Effector memory CD4-positive, alpha-beta T cell (primary cell): ENCODE measurements at regions not wholly inside any gene's neighbourhood (a gene's known extent, or its start where the extent isn't known, plus 50 kb on each side); places are given as distances from the start of the nearest gene placed in this dataset.

Source experiments
- DNase-seq, 3 donors: peaks; one replicate each; pipeline ENCODE4 v3.0.0-alpha.2; 2020
- H3K27ac ChIP-seq: 2 replicates; pipeline ENCODE4 v1.7.0; 2013; ENCODE audit warnings: mild to moderate bottlenecking, low read length, moderate library complexity; ENCODE audit not compliant: insufficient read depth, poor library complexity, severe bottlenecking
- H3K27me3 ChIP-seq: replicated peaks from 2 replicates; pipeline ENCODE4 v1.7.0; 2013; ENCODE audit warnings: mild to moderate bottlenecking, low read length; ENCODE audit not compliant: insufficient read depth, control insufficient read depth, poor library complexity, severe bottlenecking
- H3K36me3 ChIP-seq: 2 replicates; pipeline ENCODE4 v1.7.0; 2013; ENCODE audit warnings: mild to moderate bottlenecking, low read length, moderate library complexity; ENCODE audit not compliant: control insufficient read depth, insufficient read depth
- H3K4me1 ChIP-seq: 2 replicates; pipeline ENCODE4 v1.7.0; 2013; ENCODE audit warnings: low read length, mild to moderate bottlenecking; ENCODE audit not compliant: control insufficient read depth, insufficient read depth, poor library complexity, severe bottlenecking
- H3K4me3 ChIP-seq: 2 replicates; pipeline ENCODE4 v1.7.0; 2013; ENCODE audit warnings: low read length, low read depth, mild to moderate bottlenecking; ENCODE audit not compliant: insufficient read depth, poor library complexity, severe bottlenecking
- H3K9me3 ChIP-seq: 2 replicates; pipeline ENCODE4 v1.7.0; 2013; ENCODE audit warnings: mild to moderate bottlenecking, low read length, moderate library complexity; ENCODE audit not compliant: control insufficient read depth

- no peak for DNase-seq
These were observed 168.7 kb upstream of the FN1 start for GRCh38 chr2:215604606-215605005.

DNA sequence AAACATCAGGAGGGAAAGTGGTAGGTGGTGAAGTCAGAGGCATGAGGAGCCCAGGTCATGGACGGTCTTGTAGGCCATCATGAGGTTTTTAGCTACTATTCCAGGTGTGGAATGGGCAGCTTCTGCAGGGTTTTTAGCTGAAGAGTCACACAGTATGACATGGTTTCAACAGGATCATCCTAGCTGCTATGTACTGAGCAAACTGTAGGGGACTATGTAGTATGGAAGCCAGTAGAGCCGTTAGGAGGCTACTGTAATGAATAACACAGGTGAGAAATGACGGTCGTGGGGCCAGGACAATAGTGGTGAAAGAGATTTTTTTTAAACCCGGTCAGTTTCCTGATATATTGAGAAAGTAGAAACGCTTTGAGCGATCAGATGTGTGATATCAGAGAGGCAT is 167.6 kb upstream of the FN1 start:
- H3K36me3 ChIP-seq, result no peaks in the 10 kb centered on the region
- DNase-seq, result no peak
- no peaks in the 10 kb centered on the region for H3K27me3 ChIP-seq
- no peak overlapping the region for H3K27ac ChIP-seq
- H3K4me1 ChIP-seq, result no peaks in the 10 kb centered on the region
- no peaks in the 10 kb centered on the region for H3K9me3 ChIP-seq
- H3K4me3 ChIP-seq, result no peak overlapping the region

More at GRCh38 chr2:215604606-215605005, 168.7 kb upstream of the FN1 start:
- H3K36me3 ChIP-seq, result no peaks in the 10 kb centered on the region
- no peak overlapping the region for H3K4me3 ChIP-seq
- H3K9me3 ChIP-seq, result no peaks in the 10 kb centered on the region
- no peak overlapping the region for H3K27ac ChIP-seq
- no peaks in the 10 kb centered on the region for H3K4me1 ChIP-seq
- no peaks in the 10 kb centered on the region for H3K27me3 ChIP-seq

DNA sequence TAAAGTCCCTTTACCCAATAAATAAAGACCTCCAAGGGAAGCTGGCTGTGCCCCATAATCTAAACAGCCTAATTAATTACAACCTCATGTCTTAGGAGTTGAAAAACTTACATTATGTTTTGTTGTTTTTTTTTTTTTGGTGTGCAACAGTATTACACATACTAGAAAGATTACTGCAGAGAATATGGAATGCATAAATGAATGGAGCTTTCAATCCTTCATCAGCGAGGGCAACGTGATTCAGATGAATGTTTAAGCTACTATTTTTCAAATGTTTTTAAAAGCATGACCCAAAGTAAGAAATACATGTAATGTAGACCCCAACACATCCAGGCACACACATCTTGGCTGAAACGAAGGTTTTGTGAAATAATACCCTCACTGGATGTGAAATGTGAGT is 167.1 kb upstream of the FN1 start:
- DNase-seq, result no peak
- H3K27me3 ChIP-seq, result no peaks in the 10 kb centered on the region
- no peaks in the 10 kb centered on the region for H3K36me3 ChIP-seq
- H3K27ac ChIP-seq, result no peak overlapping the region
- no peaks in the 10 kb centered on the region for H3K9me3 ChIP-seq
- no peaks in the 10 kb centered on the region for H3K4me1 ChIP-seq
- no peak overlapping the region for H3K4me3 ChIP-seq

- H3K4me3 ChIP-seq, result no peak overlapping the region
- no peaks in the 10 kb centered on the region for H3K9me3 ChIP-seq
- H3K4me1 ChIP-seq, result no peaks in the 10 kb centered on the region
- no peak for DNase-seq
- H3K27me3 ChIP-seq, result no peaks in the 10 kb centered on the region
- H3K36me3 ChIP-seq, result no peaks in the 10 kb centered on the region
- H3K27ac ChIP-seq, result no peak overlapping the region
These were observed 166.3 kb upstream of the FN1 start for GRCh38 chr2:215601990-215602721.

GRCh38 chr2:215601526-215601925 is 165.7 kb upstream of the FN1 start:
- Histone ChIP-seq H3K4me3 (no peak overlapping the region), H3K27ac (no peak overlapping the region), H3K4me1 (no peaks in the 10 kb centered on the region), H3K36me3 (no peaks in the 10 kb centered on the region), H3K27me3 (no peaks in the 10 kb centered on the region), H3K9me3 (no peaks in the 10 kb centered on the region)
- no peak for DNase-seq

DNA sequence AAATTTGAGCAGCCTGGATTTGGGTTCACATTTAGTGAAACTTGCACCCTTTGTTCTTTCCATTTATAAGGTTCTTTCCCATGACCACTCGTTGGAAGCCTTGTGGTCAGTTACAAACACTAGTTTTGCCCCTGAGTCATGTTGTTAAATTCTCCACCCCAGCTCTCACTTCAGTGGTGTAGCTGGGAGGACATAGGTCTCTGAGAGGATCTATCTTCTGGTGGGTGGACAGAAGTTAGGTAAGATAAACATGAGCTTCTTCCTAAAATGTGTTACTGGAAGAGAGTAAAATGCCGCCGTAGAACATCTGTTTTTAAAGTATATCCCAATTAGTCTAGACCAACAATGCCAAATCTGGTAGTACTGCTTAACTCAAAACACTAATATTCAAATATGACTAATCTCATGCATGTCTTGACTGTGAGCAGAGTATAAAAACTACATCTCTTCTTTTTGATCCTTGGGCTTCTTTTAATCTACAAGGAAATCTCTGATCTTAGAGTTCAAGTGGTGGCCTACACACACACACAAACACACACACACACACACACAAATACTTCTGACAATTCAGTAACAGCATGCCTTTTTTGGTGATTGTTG is 162.6 kb upstream of the FN1 start:
- Histone ChIP-seq H3K9me3 (no peaks in the 10 kb centered on the region), H3K36me3 (no peaks in the 10 kb centered on the region), H3K27ac (no peak overlapping the region), H3K4me1 (no peaks in the 10 kb centered on the region), H3K27me3 (no peaks in the 10 kb centered on the region), H3K4me3 (no peak overlapping the region)
- DNase-seq, result no peak

DNA sequence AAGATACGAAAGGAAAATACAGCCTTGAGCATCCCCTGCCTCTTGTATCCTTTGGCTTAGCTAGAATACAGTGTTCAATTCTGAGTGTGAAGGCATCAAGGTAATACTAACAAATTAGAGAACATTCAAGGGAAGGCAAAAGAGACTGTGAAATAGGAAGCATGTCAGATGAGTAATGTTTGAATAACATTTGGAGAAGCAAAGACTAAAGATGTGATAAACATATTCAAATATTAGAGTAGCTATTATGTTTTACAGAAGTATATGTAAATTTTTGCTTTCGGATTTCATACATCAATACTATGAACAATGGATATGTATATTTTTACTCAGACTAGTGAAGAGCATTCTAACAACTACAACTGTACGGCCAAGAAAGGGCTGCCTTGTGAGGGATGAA is 161.7 kb upstream of the FN1 start:
- Histone ChIP-seq H3K27ac (no peak overlapping the region), H3K27me3 (no peaks in the 10 kb centered on the region), H3K9me3 (no peaks in the 10 kb centered on the region), H3K4me3 (no peak overlapping the region), H3K36me3 (no peaks in the 10 kb centered on the region), H3K4me1 (no peaks in the 10 kb centered on the region)
- no peak for DNase-seq

DNA sequence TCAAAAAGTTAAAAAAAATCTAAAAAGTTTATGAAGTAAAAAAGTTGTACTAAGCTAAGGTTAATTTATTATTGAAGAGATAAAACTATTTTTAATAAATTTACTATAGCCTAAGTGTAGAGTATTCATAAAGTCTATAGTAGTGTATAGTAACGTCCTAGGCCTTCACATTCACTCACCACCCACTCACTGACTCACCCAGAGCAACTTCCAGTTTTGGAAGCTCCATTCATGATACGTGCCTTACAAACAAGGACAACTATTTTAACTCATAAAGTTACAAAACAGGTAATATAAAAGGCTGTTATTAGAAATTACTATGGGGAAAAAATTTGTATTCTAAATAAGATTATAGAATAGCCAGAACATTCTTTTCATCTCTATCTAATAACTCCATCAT is 158.9 kb upstream of the FN1 start:
- H3K9me3 ChIP-seq, result no peaks in the 10 kb centered on the region
- H3K36me3 ChIP-seq, result no peaks in the 10 kb centered on the region
- H3K4me1 ChIP-seq, result no peaks in the 10 kb centered on the region
- no peaks in the 10 kb centered on the region for H3K27me3 ChIP-seq
- H3K27ac ChIP-seq, result no peak overlapping the region
- no peak overlapping the region for H3K4me3 ChIP-seq
- DNase-seq, result no peak

DNA sequence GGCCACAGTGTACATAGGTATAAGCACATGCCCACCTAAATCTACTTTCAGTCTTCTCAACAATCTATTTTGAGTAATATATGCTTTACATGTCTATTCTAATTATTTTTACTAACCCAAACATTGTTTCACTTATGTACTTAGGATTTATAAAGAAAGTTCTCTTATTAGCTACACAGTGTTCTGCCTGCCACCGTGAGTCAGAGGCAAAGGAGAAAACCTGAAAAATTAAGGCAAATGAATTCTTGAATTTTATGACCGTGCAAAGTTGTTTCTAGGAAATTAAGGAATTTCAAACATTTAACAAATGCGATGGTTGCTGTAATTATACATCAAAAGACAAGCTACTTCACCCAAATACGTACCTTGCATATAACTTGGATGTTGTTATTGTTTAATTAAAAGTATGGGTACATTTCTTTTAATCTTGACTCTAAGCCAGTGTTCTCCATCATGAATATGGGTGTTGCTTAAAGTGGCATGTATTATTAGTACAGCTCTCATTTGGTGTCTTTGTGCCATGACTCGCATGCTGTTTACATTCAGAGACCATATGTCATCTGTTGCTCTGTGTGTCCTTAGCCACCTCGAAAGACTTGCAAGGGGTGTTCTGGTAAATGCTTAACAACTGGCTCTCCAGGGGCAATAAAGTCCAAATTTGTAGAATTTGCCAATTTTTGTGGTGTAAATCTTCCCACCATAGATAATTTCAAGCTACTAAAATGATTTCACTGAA is 154.3 kb upstream of the FN1 start:
- DNase-seq, result no peak
- Histone ChIP-seq H3K36me3 (no peaks in the 10 kb centered on the region), H3K4me3 (no peak overlapping the region), H3K27ac (no peak overlapping the region), H3K9me3 (no peaks in the 10 kb centered on the region), H3K4me1 (no peaks in the 10 kb centered on the region), H3K27me3 (no peaks in the 10 kb centered on the region)

GRCh38 chr2:215583881-215584280 is 148.0 kb upstream of the FN1 start:
- Histone ChIP-seq H3K4me1 (no peaks in the 10 kb centered on the region), H3K27ac (no peak overlapping the region), H3K9me3 (no peaks in the 10 kb centered on the region), H3K27me3 (no peaks in the 10 kb centered on the region), H3K36me3 (no peaks in the 10 kb centered on the region), H3K4me3 (no peak overlapping the region)
- no peak for DNase-seq
